ENCODE measurements at regions not wholly inside any gene's neighbourhood (a gene's known extent, or its start where the extent isn't known, plus 50 kb on each side); places are given as distances from the start of the nearest gene placed in this dataset.
A peak's percentile ranks its signal among the peaks of the same experiment; 100 is the strongest.

GRCh38 chr4:60945641-60946040 is 254.5 kb upstream of the ADGRL3 start:
- Mint-ChIP-seq H3K27me3 (ENCODE audit: low read depth) (no peaks in the 10 kb centered on the region), H3K27ac (no peak overlapping the region), H3K36me3 (no peaks in the 10 kb centered on the region), H3K9me3 (peaks cover 10% of the 10 kb centered on the region; the same call in 1 of the 2 replicates), H3K4me1 (no peaks in the 10 kb centered on the region), H3K4me3 (no peak overlapping the region)
- 0 out of 2 replicates have a peak, but pooled peaks have one; percentile 24 for ATAC-seq
- ChIA-PET POLR2A (no interaction called here), CTCF (no interaction called here)
- no peak for TF ChIP-seq ZBTB21 (CRISPR knock-in tag; IDR thresholded peaks at IDR 0.05; ENCODE audit: borderline replicate concordance)
- TF ChIP-seq CTCF (IDR thresholded peaks at IDR 0.05), result no peak
- TF ChIP-seq ZNF263 (CRISPR knock-in tag; IDR thresholded peaks at IDR 0.05; ENCODE audit: low read depth), result no peak
- TF ChIP-seq ZNF416 (CRISPR knock-in tag; IDR thresholded peaks at IDR 0.05), result no peak
- TF ChIP-seq ESRRA (CRISPR knock-in tag; IDR thresholded peaks at IDR 0.05; ENCODE audit: borderline replicate concordance), result no peak
- no peak for TF ChIP-seq GABPB1 (CRISPR knock-in tag; IDR thresholded peaks at IDR 0.05)
- TF ChIP-seq E2F1 (CRISPR knock-in tag; IDR thresholded peaks at IDR 0.05), result no peak
- TF ChIP-seq ZNF396 (CRISPR knock-in tag; IDR thresholded peaks at IDR 0.05; ENCODE audit: borderline replicate concordance), result no peak
- TF ChIP-seq FOXJ3 (CRISPR knock-in tag; IDR thresholded peaks at IDR 0.05; ENCODE audit: borderline replicate concordance), result no peak
- TF ChIP-seq SP1 (CRISPR knock-in tag; conservative IDR thresholded peaks at IDR 0.05), result no peak
- no peak for TF ChIP-seq AFF4 (CRISPR knock-in tag; IDR thresholded peaks at IDR 0.05; ENCODE audit: borderline replicate concordance)
- no peak for TF ChIP-seq FOXP4 (CRISPR knock-in tag; IDR thresholded peaks at IDR 0.05)
- TF ChIP-seq NR2C2 (CRISPR knock-in tag; IDR thresholded peaks at IDR 0.05), result no peak
- no peak for TF ChIP-seq IRF1 (CRISPR knock-in tag; IDR thresholded peaks at IDR 0.05)
- TF ChIP-seq USF1 (CRISPR knock-in tag; IDR thresholded peaks at IDR 0.05), result no peak
- no peak for TF ChIP-seq MAX (CRISPR knock-in tag; IDR thresholded peaks at IDR 0.05)
- no peak for DNase-seq (ENCODE audit: low spot score)

All from WTC11 (cell line).